ENCODE measurements at regions not wholly inside any gene's neighbourhood (a gene's known extent, or its start where the extent isn't known, plus 50 kb on each side); places are given as distances from the start of the nearest gene placed in this dataset.

DNA sequence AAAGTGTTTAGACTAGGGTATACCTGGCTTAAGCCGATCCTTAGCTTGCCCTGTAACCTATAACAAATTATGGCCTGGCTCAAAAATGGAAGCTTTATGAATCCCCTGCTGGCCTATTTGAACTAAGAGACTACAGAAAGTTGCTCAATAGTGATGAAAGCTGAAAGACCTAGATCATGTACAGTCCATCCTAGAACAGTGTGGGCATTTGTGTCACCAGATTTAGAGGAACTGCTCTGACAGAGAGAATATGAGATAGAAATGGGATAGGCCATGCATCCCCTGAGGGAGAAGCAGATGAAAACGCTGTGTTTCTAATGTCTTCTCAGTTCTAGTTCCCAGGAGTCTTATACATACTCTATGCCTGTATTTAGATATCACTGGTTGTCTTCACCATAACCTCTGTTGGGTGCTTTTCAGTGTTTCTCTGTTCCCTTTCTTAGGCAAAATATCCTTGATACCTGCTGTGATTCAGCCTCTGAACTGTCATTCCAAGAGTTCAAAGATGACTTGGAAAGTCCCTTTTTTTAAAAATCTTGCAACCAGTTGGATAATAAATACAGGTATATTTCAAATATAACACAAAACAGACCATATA, 246.9 kb upstream of the SLC39A10 start:
- Histone ChIP-seq H3K4me3 (no peak overlapping the region), H3K36me3 (no peaks in the 10 kb centered on the region), H3K27me3 (replicated peaks; ENCODE audit: insufficient read depth) (no peaks in the 10 kb centered on the region), H3K4me1 (ENCODE audit: control insufficient read depth in 1 of 2, low read depth in 2 of 2) (no peaks in the 10 kb centered on the region), H3K27ac (no peak overlapping the region), H3K9me3 (no peaks in the 10 kb centered on the region)
- TF ChIP-seq, protein P1, sequence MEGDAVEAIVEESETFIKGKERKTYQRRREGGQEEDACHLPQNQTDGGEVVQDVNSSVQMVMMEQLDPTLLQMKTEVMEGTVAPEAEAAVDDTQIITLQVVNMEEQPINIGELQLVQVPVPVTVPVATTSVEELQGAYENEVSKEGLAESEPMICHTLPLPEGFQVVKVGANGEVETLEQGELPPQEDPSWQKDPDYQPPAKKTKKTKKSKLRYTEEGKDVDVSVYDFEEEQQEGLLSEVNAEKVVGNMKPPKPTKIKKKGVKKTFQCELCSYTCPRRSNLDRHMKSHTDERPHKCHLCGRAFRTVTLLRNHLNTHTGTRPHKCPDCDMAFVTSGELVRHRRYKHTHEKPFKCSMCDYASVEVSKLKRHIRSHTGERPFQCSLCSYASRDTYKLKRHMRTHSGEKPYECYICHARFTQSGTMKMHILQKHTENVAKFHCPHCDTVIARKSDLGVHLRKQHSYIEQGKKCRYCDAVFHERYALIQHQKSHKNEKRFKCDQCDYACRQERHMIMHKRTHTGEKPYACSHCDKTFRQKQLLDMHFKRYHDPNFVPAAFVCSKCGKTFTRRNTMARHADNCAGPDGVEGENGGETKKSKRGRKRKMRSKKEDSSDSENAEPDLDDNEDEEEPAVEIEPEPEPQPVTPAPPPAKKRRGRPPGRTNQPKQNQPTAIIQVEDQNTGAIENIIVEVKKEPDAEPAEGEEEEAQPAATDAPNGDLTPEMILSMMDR (IDR thresholded peaks at IDR 0.05), result no peak
- DNase-seq (ENCODE audit: low spot score), result no peak
- no peak for ATAC-seq (ENCODE audit: insufficient number of reproducible peaks, low FRiP score, low read depth)

DNA sequence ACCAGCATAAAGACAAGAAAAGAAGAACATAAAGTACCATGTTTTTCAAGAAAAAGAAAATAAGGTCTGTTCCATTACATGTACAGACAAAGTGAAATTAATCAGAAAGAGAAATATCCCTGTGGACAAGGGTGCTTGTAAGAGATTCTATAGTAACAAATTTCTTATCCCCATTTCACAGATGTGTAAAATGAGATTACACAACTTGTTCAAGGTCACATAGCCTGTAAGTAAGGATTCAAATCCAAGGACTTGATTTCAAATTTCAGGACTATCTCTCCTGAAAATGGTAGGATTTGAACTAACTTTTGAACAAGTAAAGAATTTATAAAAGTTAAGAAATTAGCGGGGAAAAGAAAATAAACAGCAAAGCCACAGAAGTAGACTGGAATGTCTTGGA, 248.2 kb upstream of the SLC39A10 start:
- Histone ChIP-seq H3K27ac (no peak overlapping the region), H3K9me3 (no peaks in the 10 kb centered on the region), H3K27me3 (replicated peaks; ENCODE audit: insufficient read depth) (no peaks in the 10 kb centered on the region), H3K36me3 (no peaks in the 10 kb centered on the region), H3K4me3 (no peak overlapping the region), H3K4me1 (ENCODE audit: control insufficient read depth in 1 of 2, low read depth in 2 of 2) (no peaks in the 10 kb centered on the region)
- no peak for DNase-seq (ENCODE audit: low spot score)
- TF ChIP-seq, protein P1 (IDR thresholded peaks at IDR 0.05), result no peak
- no peak for ATAC-seq (ENCODE audit: insufficient number of reproducible peaks, low FRiP score, low read depth)

DNA sequence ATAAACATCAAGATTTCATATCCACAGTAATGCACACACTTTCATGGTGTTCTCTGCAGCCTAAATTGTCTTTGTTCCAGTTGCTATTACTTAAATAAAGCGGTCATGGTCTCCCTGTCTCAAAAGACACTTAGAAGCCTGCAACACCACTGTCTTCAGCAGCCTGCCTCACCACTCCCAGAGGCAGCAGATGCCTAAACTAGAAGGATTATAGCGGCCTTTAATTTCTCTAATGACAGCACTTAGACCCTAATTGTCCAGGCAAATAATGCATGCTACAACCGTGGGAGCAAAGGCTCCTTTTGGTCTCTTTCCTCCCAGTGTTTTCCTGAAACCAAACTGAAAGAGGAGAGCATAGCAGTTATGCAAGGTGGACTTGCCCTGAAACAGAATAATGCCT, 248.8 kb upstream of the SLC39A10 start:
- no peak for DNase-seq (ENCODE audit: low spot score)
- H3K4me1 ChIP-seq (ENCODE audit: control insufficient read depth in 1 of 2, low read depth in 2 of 2), result no peaks in the 10 kb centered on the region
- H3K27ac ChIP-seq, result no peak overlapping the region
- H3K4me3 ChIP-seq, result no peak overlapping the region
- H3K27me3 ChIP-seq (replicated peaks; ENCODE audit: insufficient read depth), result no peaks in the 10 kb centered on the region
- H3K9me3 ChIP-seq, result no peaks in the 10 kb centered on the region
- TF ChIP-seq, protein P1 (IDR thresholded peaks at IDR 0.05), result no peak
- H3K36me3 ChIP-seq, result no peaks in the 10 kb centered on the region
- no peak for ATAC-seq (ENCODE audit: insufficient number of reproducible peaks, low FRiP score, low read depth)

DNA sequence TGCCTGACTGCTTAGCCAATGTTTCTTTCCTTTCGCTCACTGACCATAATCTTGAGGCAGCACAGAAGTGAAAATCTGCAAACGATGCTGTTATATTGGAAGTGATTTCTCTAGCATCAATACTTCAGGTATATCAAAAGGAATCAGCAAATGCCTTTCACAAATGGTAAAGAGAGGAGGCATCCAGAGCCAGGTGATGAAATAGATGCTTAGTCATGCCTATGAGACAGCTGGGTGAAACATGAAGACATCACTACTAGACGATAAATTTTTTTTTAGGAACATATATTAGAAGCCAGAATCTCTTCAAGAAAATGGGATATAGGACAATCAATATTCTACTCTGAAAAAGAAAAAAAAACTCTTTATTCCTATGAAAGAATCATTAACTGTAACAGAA, 249.2 kb upstream of the SLC39A10 start:
- TF ChIP-seq, protein P1 (IDR thresholded peaks at IDR 0.05), result no peak
- H3K4me3 ChIP-seq, result no peak overlapping the region
- no peaks in the 10 kb centered on the region for H3K36me3 ChIP-seq
- no peaks in the 10 kb centered on the region for H3K4me1 ChIP-seq (ENCODE audit: control insufficient read depth in 1 of 2, low read depth in 2 of 2)
- H3K27ac ChIP-seq, result no peak overlapping the region
- DNase-seq (ENCODE audit: low spot score), result no peak
- no peaks in the 10 kb centered on the region for H3K9me3 ChIP-seq
- ATAC-seq (ENCODE audit: insufficient number of reproducible peaks, low FRiP score, low read depth), result no peak
- no peaks in the 10 kb centered on the region for H3K27me3 ChIP-seq (replicated peaks; ENCODE audit: insufficient read depth)

DNA sequence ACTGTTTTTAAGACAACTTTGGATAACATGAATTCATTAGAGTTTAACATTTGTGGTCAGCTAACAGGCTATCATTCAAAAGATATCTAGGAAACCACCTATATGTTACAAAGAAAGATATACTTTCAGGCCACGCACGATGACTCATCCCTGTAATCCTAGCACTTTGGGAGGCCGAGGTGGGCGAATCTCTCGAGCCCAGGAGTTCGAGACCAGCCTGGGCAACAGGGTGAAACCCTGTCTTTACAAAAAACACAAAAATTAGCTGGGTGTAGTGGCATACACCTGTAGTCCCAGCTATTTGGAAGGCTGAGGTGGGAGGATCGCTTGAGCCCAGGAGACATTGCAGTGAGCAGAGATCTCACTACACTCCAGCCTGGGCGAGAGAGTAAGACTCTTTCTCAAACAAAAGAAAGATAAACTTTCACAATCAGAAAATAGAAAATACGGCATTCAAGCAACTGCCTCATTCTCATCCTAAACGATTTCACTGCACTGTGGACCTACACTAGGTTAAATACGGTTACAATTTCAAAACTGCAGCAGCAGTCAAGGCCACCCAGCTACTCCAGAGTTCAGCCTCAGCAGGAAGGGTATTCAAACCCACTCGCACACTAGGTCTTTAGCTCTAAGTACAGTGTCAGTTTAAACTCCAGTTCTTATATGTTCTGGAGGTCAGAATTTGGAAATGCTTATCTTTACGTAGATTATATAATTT, 250.0 kb upstream of the SLC39A10 start:
- H3K36me3 ChIP-seq, result no peaks in the 10 kb centered on the region
- no peak overlapping the region for H3K27ac ChIP-seq
- H3K9me3 ChIP-seq, result no peaks in the 10 kb centered on the region
- TF ChIP-seq, protein P1 (IDR thresholded peaks at IDR 0.05), result no peak
- H3K27me3 ChIP-seq (replicated peaks; ENCODE audit: insufficient read depth), result no peaks in the 10 kb centered on the region
- no peak overlapping the region for H3K4me3 ChIP-seq
- ATAC-seq (ENCODE audit: insufficient number of reproducible peaks, low FRiP score, low read depth) (no peak), DNase-seq (ENCODE audit: low spot score) (no peak)
- no peaks in the 10 kb centered on the region for H3K4me1 ChIP-seq (ENCODE audit: control insufficient read depth in 1 of 2, low read depth in 2 of 2)

Data from thoracic aorta (tissue), 2 donors.